Erythroblast (primary cell): ENCODE measurements at regions not wholly inside any gene's neighbourhood (a gene's known extent, or its start where the extent isn't known, plus 50 kb on each side); places are given as distances from the start of the nearest gene placed in this dataset.

ENCODE experiments used
- GATA1 ChIP-seq: IDR thresholded peaks from 2 replicates; pipeline ENCODE4 v1.6.1; 2011; ENCODE audit warnings: low read depth, mild to moderate bottlenecking, control low read depth, low read length, moderate library complexity
- POLR2A ChIP-seq: IDR thresholded peaks from 2 replicates; pipeline ENCODE4 v1.6.1; 2011; ENCODE audit warnings: mild to moderate bottlenecking, low read length

DNA sequence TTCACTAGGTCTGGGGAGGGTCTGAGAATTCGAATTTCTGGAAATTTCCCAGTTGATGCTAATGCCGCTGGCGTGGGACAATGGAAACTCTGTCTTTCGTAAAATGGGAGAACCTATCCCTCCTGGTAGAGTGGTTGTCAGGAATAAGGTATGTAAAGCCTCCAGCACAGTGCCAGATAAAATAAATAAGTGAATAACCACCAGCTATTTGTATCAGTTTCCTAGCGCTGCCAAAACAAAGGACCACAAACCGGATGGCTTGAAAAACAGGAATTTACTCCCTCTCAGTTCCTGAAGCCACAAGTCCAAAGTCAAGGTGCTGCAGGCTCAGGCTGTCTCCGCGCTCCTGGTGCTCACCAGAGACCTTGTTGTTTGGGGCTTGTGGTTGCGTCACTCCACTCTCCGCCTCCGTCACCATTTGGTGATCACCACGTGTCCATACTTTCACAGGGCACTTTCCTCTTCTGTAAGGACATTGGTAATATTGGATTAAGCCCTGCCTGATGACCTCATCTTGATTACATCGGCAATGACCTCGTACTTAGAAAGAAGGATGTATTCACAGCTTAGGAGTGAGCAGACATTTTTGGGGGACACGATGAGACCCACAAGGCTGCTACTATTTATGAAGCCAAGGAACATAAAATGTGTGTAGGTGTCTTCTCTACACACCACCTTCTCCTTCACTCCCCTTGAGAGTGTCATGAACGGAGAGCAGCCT lies 428.5 kb downstream of the IRS2 start:
- TF ChIP-seq POLR2A, result no peak
- TF ChIP-seq GATA1, result no peak
